VCaP (cell line): ENCODE measurements at regions not wholly inside any gene's neighbourhood (a gene's known extent, or its start where the extent isn't known, plus 50 kb on each side); places are given as distances from the start of the nearest gene placed in this dataset.

Source experiments
- H3K27ac ChIP-seq: fragments of 450-650 bp; 2 replicates; pipeline ENCODE4 v1.5.1; 2017
- TF ChIP-seq, protein P1 (sequence below): fragments of 450-650 bp; conservative IDR thresholded peaks from 2 replicates; pipeline ENCODE4 v1.5.1; 2017; ENCODE audit warnings: mild to moderate bottlenecking, moderate library complexity

- no peak overlapping the region for H3K27ac ChIP-seq
- TF ChIP-seq, protein P1, sequence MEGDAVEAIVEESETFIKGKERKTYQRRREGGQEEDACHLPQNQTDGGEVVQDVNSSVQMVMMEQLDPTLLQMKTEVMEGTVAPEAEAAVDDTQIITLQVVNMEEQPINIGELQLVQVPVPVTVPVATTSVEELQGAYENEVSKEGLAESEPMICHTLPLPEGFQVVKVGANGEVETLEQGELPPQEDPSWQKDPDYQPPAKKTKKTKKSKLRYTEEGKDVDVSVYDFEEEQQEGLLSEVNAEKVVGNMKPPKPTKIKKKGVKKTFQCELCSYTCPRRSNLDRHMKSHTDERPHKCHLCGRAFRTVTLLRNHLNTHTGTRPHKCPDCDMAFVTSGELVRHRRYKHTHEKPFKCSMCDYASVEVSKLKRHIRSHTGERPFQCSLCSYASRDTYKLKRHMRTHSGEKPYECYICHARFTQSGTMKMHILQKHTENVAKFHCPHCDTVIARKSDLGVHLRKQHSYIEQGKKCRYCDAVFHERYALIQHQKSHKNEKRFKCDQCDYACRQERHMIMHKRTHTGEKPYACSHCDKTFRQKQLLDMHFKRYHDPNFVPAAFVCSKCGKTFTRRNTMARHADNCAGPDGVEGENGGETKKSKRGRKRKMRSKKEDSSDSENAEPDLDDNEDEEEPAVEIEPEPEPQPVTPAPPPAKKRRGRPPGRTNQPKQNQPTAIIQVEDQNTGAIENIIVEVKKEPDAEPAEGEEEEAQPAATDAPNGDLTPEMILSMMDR: no peak
These were observed 199.0 kb upstream of the LNX1 start for GRCh38 chr4:53790286-53790685.

DNA sequence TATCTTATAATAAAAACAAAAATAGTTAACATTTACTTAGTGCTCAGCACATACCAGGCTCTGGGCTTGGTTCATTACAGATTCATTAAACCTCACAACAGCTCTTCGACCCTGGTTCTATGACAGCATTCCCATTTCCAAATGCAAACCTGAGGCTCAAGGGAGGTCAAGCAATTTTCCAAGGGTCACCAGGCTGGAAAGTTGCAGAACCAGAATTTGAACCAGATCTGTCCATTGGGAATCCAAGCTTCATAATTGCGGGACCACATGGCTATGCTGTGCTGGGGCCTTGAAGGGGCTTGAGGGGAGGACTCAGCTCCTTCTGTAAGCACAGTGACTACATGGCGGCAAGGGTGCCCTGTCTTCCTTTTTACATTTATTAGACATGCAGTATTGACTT lies 197.3 kb upstream of the LNX1 start:
- H3K27ac ChIP-seq: no peak overlapping the region
- TF ChIP-seq, protein P1: no peak

DNA sequence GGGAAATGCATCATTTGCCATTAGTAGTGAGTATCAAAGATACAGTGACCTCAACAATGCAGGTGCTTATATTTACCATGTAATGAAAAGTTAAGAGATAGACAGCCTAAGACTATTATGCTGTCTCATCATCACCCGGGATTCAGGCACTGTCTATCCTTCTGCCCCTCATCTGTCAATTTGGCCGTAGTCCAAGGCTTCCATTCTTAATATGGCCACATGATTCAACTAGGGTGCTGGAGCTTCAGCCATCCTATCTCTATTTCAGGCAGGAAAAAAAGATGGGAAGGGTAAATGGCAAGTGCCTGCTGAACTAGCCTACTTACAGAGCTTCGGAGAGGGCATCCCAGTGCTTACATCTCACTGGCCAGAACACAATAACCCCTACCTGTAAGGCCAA lies 196.7 kb upstream of the LNX1 start:
- TF ChIP-seq, protein P1: no peak
- H3K27ac ChIP-seq: no peak overlapping the region

DNA sequence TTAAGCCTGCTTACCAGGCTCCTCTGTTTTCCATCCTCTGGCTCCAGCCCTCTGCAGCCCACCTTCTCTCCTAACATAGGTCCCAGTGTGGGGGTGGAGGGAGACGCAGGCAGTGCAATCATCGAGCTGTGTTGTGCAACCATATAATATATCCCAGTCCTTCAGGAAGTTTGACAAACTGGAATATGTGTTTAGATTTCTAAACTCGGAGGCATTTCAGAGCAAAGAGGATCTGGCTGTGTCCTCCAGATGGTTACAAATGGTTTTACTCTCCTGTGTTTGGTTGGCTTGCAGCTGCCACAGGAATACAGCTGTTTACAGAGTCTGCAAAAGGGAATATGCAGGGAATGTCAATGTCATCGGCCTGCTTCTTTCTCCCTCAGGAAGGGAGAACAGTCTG lies 195.3 kb upstream of the LNX1 start:
- no peak overlapping the region for H3K27ac ChIP-seq
- TF ChIP-seq, protein P1: no peak

DNA sequence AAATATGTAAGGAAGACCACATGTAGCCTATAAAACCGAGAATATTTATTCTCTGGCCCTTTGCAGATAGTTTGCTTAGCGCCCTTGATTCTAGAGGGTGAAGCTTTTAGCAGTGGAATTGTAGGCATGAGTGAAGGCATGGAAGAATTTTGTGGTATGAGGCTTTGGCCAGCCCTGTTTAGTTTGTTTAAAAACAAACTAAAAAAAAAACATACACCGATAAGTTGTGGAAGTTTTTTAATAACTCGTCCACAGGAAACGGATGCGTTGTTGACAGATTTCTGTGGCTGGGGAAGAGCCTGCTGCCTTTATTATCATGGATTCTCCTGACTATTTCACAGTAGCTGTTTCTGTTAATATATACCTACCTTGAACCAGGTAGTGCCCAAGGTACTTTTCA lies 194.7 kb upstream of the LNX1 start:
- no peak overlapping the region for H3K27ac ChIP-seq
- TF ChIP-seq, protein P1: no peak

GRCh38 chr4:53784112-53784511 lies 192.8 kb upstream of the LNX1 start:
- TF ChIP-seq, protein P1: no peak
- H3K27ac ChIP-seq: no peak overlapping the region

- TF ChIP-seq, protein P1: no peak
- H3K27ac ChIP-seq: no peak overlapping the region
These were observed 192.0 kb upstream of the LNX1 start for GRCh38 chr4:53783208-53783859.
